IMR-90 (cell line): ENCODE measurements at regions not wholly inside any gene's neighbourhood (a gene's known extent, or its start where the extent isn't known, plus 50 kb on each side); places are given as distances from the start of the nearest gene placed in this dataset.

Experiments used
- MAZ ChIP-seq: IDR thresholded peaks from 2 replicates; pipeline ENCODE4 v1.6.1; 2012; ENCODE audit warnings: low read depth, mild to moderate bottlenecking, low read length, improper control_type of control experiment, moderate library complexity, borderline replicate concordance
- POLR2A ChIP-seq: IDR thresholded peaks from 2 replicates; pipeline ENCODE4 v1.6.1; 2012; ENCODE audit warnings: mild to moderate bottlenecking, low read depth, low read length
- RFX5 ChIP-seq: IDR thresholded peaks from 2 replicates; pipeline ENCODE4 v1.8.0; 2012; ENCODE audit warnings: low read depth, mild to moderate bottlenecking, low read length, moderate library complexity
- TF ChIP-seq, protein P1 (sequence below): conservative IDR thresholded peaks from 2 replicates; pipeline ENCODE4 v1.5.1; 2012; ENCODE audit warnings: mild to moderate bottlenecking, low read depth, low read length, improper control_type of control experiment
- TF ChIP-seq, protein P2 (sequence below): fragments of 150-350 bp; IDR thresholded peaks from 2 replicates; pipeline ENCODE4 v1.6.1; 2017; ENCODE audit warnings: mild to moderate bottlenecking, antibody characterized with exemption, low read length, low read depth
- TF ChIP-seq, protein P3 (sequence below): fragments of 150-350 bp; IDR thresholded peaks from 2 replicates; pipeline ENCODE4 v1.6.1; 2016; ENCODE audit warnings: low read depth, mild to moderate bottlenecking, low read length, moderate library complexity, borderline replicate concordance

DNA sequence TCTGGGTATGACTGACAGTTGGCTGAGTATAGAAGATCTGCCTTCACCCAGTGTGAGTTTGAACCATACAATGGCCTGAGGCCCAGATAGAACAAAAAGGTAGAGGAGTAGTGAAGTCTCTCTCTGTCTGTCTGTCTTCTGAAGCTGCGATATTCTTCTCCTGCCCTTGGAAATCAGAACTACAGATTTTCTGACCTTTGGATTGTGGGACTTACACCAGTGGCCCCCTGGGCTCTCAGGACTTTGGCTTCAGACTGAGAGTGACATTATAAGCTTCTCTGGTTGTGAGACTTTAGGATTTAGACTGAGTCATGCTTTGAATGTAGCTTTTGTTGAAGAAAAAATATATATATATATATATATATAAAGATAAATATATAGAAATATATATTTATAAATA, 1235.0 kb upstream of the ADGRL4 start:
- TF ChIP-seq, protein P1, sequence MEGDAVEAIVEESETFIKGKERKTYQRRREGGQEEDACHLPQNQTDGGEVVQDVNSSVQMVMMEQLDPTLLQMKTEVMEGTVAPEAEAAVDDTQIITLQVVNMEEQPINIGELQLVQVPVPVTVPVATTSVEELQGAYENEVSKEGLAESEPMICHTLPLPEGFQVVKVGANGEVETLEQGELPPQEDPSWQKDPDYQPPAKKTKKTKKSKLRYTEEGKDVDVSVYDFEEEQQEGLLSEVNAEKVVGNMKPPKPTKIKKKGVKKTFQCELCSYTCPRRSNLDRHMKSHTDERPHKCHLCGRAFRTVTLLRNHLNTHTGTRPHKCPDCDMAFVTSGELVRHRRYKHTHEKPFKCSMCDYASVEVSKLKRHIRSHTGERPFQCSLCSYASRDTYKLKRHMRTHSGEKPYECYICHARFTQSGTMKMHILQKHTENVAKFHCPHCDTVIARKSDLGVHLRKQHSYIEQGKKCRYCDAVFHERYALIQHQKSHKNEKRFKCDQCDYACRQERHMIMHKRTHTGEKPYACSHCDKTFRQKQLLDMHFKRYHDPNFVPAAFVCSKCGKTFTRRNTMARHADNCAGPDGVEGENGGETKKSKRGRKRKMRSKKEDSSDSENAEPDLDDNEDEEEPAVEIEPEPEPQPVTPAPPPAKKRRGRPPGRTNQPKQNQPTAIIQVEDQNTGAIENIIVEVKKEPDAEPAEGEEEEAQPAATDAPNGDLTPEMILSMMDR: no peak
- TF ChIP-seq POLR2A (no peak), RFX5 (no peak), MAZ (no peak)
- TF ChIP-seq, protein P2, sequence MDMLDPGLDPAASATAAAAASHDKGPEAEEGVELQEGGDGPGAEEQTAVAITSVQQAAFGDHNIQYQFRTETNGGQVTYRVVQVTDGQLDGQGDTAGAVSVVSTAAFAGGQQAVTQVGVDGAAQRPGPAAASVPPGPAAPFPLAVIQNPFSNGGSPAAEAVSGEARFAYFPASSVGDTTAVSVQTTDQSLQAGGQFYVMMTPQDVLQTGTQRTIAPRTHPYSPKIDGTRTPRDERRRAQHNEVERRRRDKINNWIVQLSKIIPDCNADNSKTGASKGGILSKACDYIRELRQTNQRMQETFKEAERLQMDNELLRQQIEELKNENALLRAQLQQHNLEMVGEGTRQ: no peak
- TF ChIP-seq, protein P3, sequence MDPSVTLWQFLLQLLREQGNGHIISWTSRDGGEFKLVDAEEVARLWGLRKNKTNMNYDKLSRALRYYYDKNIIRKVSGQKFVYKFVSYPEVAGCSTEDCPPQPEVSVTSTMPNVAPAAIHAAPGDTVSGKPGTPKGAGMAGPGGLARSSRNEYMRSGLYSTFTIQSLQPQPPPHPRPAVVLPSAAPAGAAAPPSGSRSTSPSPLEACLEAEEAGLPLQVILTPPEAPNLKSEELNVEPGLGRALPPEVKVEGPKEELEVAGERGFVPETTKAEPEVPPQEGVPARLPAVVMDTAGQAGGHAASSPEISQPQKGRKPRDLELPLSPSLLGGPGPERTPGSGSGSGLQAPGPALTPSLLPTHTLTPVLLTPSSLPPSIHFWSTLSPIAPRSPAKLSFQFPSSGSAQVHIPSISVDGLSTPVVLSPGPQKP: no peak
